ENCODE measurements at regions not wholly inside any gene's neighbourhood (a gene's known extent, or its start where the extent isn't known, plus 50 kb on each side); places are given as distances from the start of the nearest gene placed in this dataset.

GRCh38 chr17:14664511-14664910 is 363.6 kb downstream of the HS3ST3B1 start:
- no peak overlapping the region for H4K8ac ChIP-seq (ENCODE audit: low read depth, low read length)
- no peaks in the 10 kb centered on the region for H3K4me1 ChIP-seq (ENCODE audit: control insufficient read depth in 1 of 2, insufficient read depth in 2 of 2, low read length in 2 of 2)
- no peak overlapping the region for H2BK5ac ChIP-seq (ENCODE audit: low read depth, low read length, poor library complexity)
- no peak overlapping the region for H4K91ac ChIP-seq (ENCODE audit: low read depth, low read length)
- no peaks in the 10 kb centered on the region for H3K9me3 ChIP-seq (ENCODE audit: insufficient read depth, low read depth, low read length)
- H2AFZ ChIP-seq (ENCODE audit: insufficient read depth, low read length, poor library complexity) = no peak overlapping the region
- no peaks in the 10 kb centered on the region for H3K27me3 ChIP-seq (ENCODE audit: insufficient read depth, low read length)
- H3K14ac ChIP-seq (ENCODE audit: low read length) = no peak overlapping the region
- no peak overlapping the region for H3K9ac ChIP-seq (ENCODE audit: low read length)
- H3K4me2 ChIP-seq (ENCODE audit: low read length) = no peak overlapping the region
- H3K27ac ChIP-seq (ENCODE audit: low read depth, low read length) = no peak overlapping the region
- WGBS (ENCODE audit: extremely low coverage, insufficient coverage, insufficient read length) = no CpG with 5 or more reads among the region's 4 CpGs
- no peak overlapping the region for H3K4me3 ChIP-seq (ENCODE audit: low read depth, low read length)
- no peak overlapping the region for H3K23ac ChIP-seq (ENCODE audit: low read length)
- H2BK120ac ChIP-seq (ENCODE audit: insufficient read depth, low read length, poor library complexity) = no peak overlapping the region
- no peaks in the 10 kb centered on the region for H3K36me3 ChIP-seq (ENCODE audit: control insufficient read depth in 1 of 2, insufficient read depth in 2 of 2, low read length in 2 of 2)
- no peak overlapping the region for H3K4ac ChIP-seq (ENCODE audit: low read depth, low read length)
- no peak overlapping the region for H2BK12ac ChIP-seq (ENCODE audit: low read length)
- H4K12ac ChIP-seq (ENCODE audit: low read depth, low read length) = no peak overlapping the region
- H3K79me1 ChIP-seq (ENCODE audit: low read length) = no peaks in the 10 kb centered on the region
- no peak for DNase-seq
- H2AK5ac ChIP-seq (ENCODE audit: low read length) = no peak overlapping the region
- no peak overlapping the region for H3K18ac ChIP-seq (ENCODE audit: low read length)
- no peaks in the 10 kb centered on the region for H3K79me2 ChIP-seq (ENCODE audit: control insufficient read depth, insufficient read depth, low read length, poor library complexity)

- Histone ChIP-seq H4K8ac (ENCODE audit: low read depth, low read length) (no peak overlapping the region), H3K36me3 (ENCODE audit: control insufficient read depth in 1 of 2, insufficient read depth in 2 of 2, low read length in 2 of 2) (no peaks in the 10 kb centered on the region), H3K9ac (ENCODE audit: low read length) (no peak overlapping the region), H2BK5ac (ENCODE audit: low read depth, low read length, poor library complexity) (no peak overlapping the region), H2BK120ac (ENCODE audit: insufficient read depth, low read length, poor library complexity) (no peak overlapping the region), H3K9me3 (ENCODE audit: insufficient read depth, low read depth, low read length) (no peaks in the 10 kb centered on the region), H3K4me3 (ENCODE audit: low read depth, low read length) (no peak overlapping the region), H4K12ac (ENCODE audit: low read depth, low read length) (no peak overlapping the region), H3K18ac (ENCODE audit: low read length) (no peak overlapping the region), H2BK12ac (ENCODE audit: low read length) (no peak overlapping the region), H2AFZ (ENCODE audit: insufficient read depth, low read length, poor library complexity) (no peak overlapping the region), H3K79me2 (ENCODE audit: control insufficient read depth, insufficient read depth, low read length, poor library complexity) (no peaks in the 10 kb centered on the region), H3K4me2 (ENCODE audit: low read length) (no peak overlapping the region), H3K14ac (ENCODE audit: low read length) (no peak overlapping the region), H3K27me3 (ENCODE audit: insufficient read depth, low read length) (no peaks in the 10 kb centered on the region), H3K79me1 (ENCODE audit: low read length) (no peaks in the 10 kb centered on the region), H3K4me1 (ENCODE audit: control insufficient read depth in 1 of 2, insufficient read depth in 2 of 2, low read length in 2 of 2) (no peaks in the 10 kb centered on the region), H3K27ac (ENCODE audit: low read depth, low read length) (no peak overlapping the region), H2AK5ac (ENCODE audit: low read length) (no peak overlapping the region), H4K91ac (ENCODE audit: low read depth, low read length) (no peak overlapping the region), H3K4ac (ENCODE audit: low read depth, low read length) (no peak overlapping the region), H3K23ac (ENCODE audit: low read length) (no peak overlapping the region)
- no CpG with 5 or more reads among the region's 1 CpG for WGBS (ENCODE audit: extremely low coverage, insufficient coverage, insufficient read length)
- DNase-seq = no peak
Measured at GRCh38 chr17:14641117-14641516, 340.2 kb downstream of the HS3ST3B1 start.

GRCh38 chr17:14637260-14637659 is 336.4 kb downstream of the HS3ST3B1 start:
- no peaks in the 10 kb centered on the region for H3K36me3 ChIP-seq (ENCODE audit: control insufficient read depth in 1 of 2, insufficient read depth in 2 of 2, low read length in 2 of 2)

GRCh38 chr17:14630621-14631020 is 329.7 kb downstream of the HS3ST3B1 start:
- WGBS (ENCODE audit: extremely low coverage, insufficient coverage, insufficient read length) = no CpG with 5 or more reads among the region's 4 CpGs
- no peak overlapping the region for H4K8ac ChIP-seq (ENCODE audit: low read depth, low read length)
- no peak overlapping the region for H2BK120ac ChIP-seq (ENCODE audit: insufficient read depth, low read length, poor library complexity)
- H3K4me1 ChIP-seq (ENCODE audit: control insufficient read depth in 1 of 2, insufficient read depth in 2 of 2, low read length in 2 of 2) = no peaks in the 10 kb centered on the region
- H3K79me2 ChIP-seq (ENCODE audit: control insufficient read depth, insufficient read depth, low read length, poor library complexity) = no peaks in the 10 kb centered on the region
- no peaks in the 10 kb centered on the region for H3K79me1 ChIP-seq (ENCODE audit: low read length)
- H3K36me3 ChIP-seq (ENCODE audit: control insufficient read depth in 1 of 2, insufficient read depth in 2 of 2, low read length in 2 of 2) = no peaks in the 10 kb centered on the region
- H3K18ac ChIP-seq (ENCODE audit: low read length) = no peak overlapping the region
- no peaks in the 10 kb centered on the region for H3K27me3 ChIP-seq (ENCODE audit: insufficient read depth, low read length)
- no peak overlapping the region for H2AFZ ChIP-seq (ENCODE audit: insufficient read depth, low read length, poor library complexity)
- H3K4me2 ChIP-seq (ENCODE audit: low read length) = no peak overlapping the region
- no peak overlapping the region for H2BK12ac ChIP-seq (ENCODE audit: low read length)
- H4K12ac ChIP-seq (ENCODE audit: low read depth, low read length) = no peak overlapping the region
- no peak overlapping the region for H3K4ac ChIP-seq (ENCODE audit: low read depth, low read length)
- H2BK5ac ChIP-seq (ENCODE audit: low read depth, low read length, poor library complexity) = no peak overlapping the region
- H3K9me3 ChIP-seq (ENCODE audit: insufficient read depth, low read depth, low read length) = no peaks in the 10 kb centered on the region
- no peak overlapping the region for H2AK5ac ChIP-seq (ENCODE audit: low read length)
- DNase-seq = no peak
- H4K91ac ChIP-seq (ENCODE audit: low read depth, low read length) = no peak overlapping the region
- no peak overlapping the region for H3K14ac ChIP-seq (ENCODE audit: low read length)
- no peak overlapping the region for H3K27ac ChIP-seq (ENCODE audit: low read depth, low read length)
- H3K9ac ChIP-seq (ENCODE audit: low read length) = no peak overlapping the region
- H3K23ac ChIP-seq (ENCODE audit: low read length) = no peak overlapping the region
- no peak overlapping the region for H3K4me3 ChIP-seq (ENCODE audit: low read depth, low read length)

More at GRCh38 chr17:14637260-14637659, 336.4 kb downstream of the HS3ST3B1 start:
- Histone ChIP-seq H4K8ac (ENCODE audit: low read depth, low read length) (no peak overlapping the region), H3K9ac (ENCODE audit: low read length) (no peak overlapping the region), H3K27ac (ENCODE audit: low read depth, low read length) (no peak overlapping the region), H3K4ac (ENCODE audit: low read depth, low read length) (no peak overlapping the region), H3K4me2 (ENCODE audit: low read length) (no peak overlapping the region), H4K12ac (ENCODE audit: low read depth, low read length) (no peak overlapping the region), H3K4me3 (ENCODE audit: low read depth, low read length) (no peak overlapping the region), H3K27me3 (ENCODE audit: insufficient read depth, low read length) (no peaks in the 10 kb centered on the region), H2BK12ac (ENCODE audit: low read length) (no peak overlapping the region), H2BK5ac (ENCODE audit: low read depth, low read length, poor library complexity) (no peak overlapping the region), H3K79me2 (ENCODE audit: control insufficient read depth, insufficient read depth, low read length, poor library complexity) (no peaks in the 10 kb centered on the region), H2AFZ (ENCODE audit: insufficient read depth, low read length, poor library complexity) (no peak overlapping the region), H3K79me1 (ENCODE audit: low read length) (no peaks in the 10 kb centered on the region), H2BK120ac (ENCODE audit: insufficient read depth, low read length, poor library complexity) (no peak overlapping the region), H3K14ac (ENCODE audit: low read length) (no peak overlapping the region), H3K18ac (ENCODE audit: low read length) (no peak overlapping the region), H3K9me3 (ENCODE audit: insufficient read depth, low read depth, low read length) (no peaks in the 10 kb centered on the region), H3K4me1 (ENCODE audit: control insufficient read depth in 1 of 2, insufficient read depth in 2 of 2, low read length in 2 of 2) (no peaks in the 10 kb centered on the region), H2AK5ac (ENCODE audit: low read length) (no peak overlapping the region), H4K91ac (ENCODE audit: low read depth, low read length) (no peak overlapping the region), H3K23ac (ENCODE audit: low read length) (no peak overlapping the region)
- WGBS (ENCODE audit: extremely low coverage, insufficient coverage, insufficient read length) = no CpG with 5 or more reads among the region's 1 CpG
- DNase-seq = no peak
